ENCODE measurements at regions not wholly inside any gene's neighbourhood (a gene's known extent, or its start where the extent isn't known, plus 50 kb on each side); places are given as distances from the start of the nearest gene placed in this dataset.
"Not testable (repeated sequence)": the region's sequence is repeated elsewhere in the genome, so short reads cannot be mapped to it uniquely, and the experiment has no call there.

- no peaks in the 10 kb centered on the region for H3K27me3 ChIP-seq
- no peak overlapping the region for H3K27ac ChIP-seq
- DNase-seq (ENCODE audit: low spot score in 2 of 2), result no peak
- H3K4me3 ChIP-seq, result no peak overlapping the region
- WGBS, 2 donors, result 72 to 83% methylated on average over 5 of the region's 5 CpGs
- TF ChIP-seq EP300 (IDR thresholded peaks at IDR 0.05) (no peak), CTCF (IDR thresholded peaks at IDR 0.05) (no peak), POLR2A (IDR thresholded peaks at IDR 0.05) (no peak)
- no peaks in the 10 kb centered on the region for H3K4me1 ChIP-seq
- H3K36me3 ChIP-seq, result no peaks in the 10 kb centered on the region
- H3K9me3 ChIP-seq, result no peaks in the 10 kb centered on the region
Observed at GRCh38 chr12:38113991-38114390, 202.6 kb upstream of the ALG10B start.

GRCh38 chr12:38116968-38117367 is 199.6 kb upstream of the ALG10B start:
- TF ChIP-seq POLR2A (IDR thresholded peaks at IDR 0.05), result no peak
- TF ChIP-seq CTCF (IDR thresholded peaks at IDR 0.05), result no peak
- TF ChIP-seq EP300 (IDR thresholded peaks at IDR 0.05), result no peak
- no peak for DNase-seq (ENCODE audit: low spot score in 2 of 2)
- Histone ChIP-seq H3K36me3 (no peaks in the 10 kb centered on the region), H3K9me3 (no peaks in the 10 kb centered on the region), H3K4me1 (no peaks in the 10 kb centered on the region), H3K27ac (no peak overlapping the region), H3K27me3 (no peaks in the 10 kb centered on the region), H3K4me3 (no peak overlapping the region)
- 56 to 60% methylated on average over 5 of the region's 5 CpGs for WGBS, 2 donors

- Histone ChIP-seq H3K36me3 (no peaks in the 10 kb centered on the region), H3K4me1 (no peaks in the 10 kb centered on the region), H3K27me3 (no peaks in the 10 kb centered on the region), H3K27ac (no peak overlapping the region), H3K4me3 (no peak overlapping the region), H3K9me3 (peaks cover 0 to 9% (median 0%) of the 10 kb centered on the region in 4 donors)
- no peak for DNase-seq (ENCODE audit: low spot score in 2 of 2)
- no peak for TF ChIP-seq EP300 (IDR thresholded peaks at IDR 0.05)
- no peak for TF ChIP-seq CTCF (IDR thresholded peaks at IDR 0.05)
- TF ChIP-seq POLR2A (IDR thresholded peaks at IDR 0.05), result no peak
- 96 to 97% methylated on average over 3 of the region's 3 CpGs for WGBS, 2 donors
Observed at GRCh38 chr12:38118632-38119031, 197.9 kb upstream of the ALG10B start.

- TF ChIP-seq POLR2A (IDR thresholded peaks at IDR 0.05) (no peak), EP300 (IDR thresholded peaks at IDR 0.05) (no peak), CTCF (IDR thresholded peaks at IDR 0.05) (no peak)
- Histone ChIP-seq H3K27ac (no peak overlapping the region), H3K27me3 (no peaks in the 10 kb centered on the region), H3K9me3 (peaks cover 0 to 9% (median 0%) of the 10 kb centered on the region in 4 donors), H3K4me3 (no peak overlapping the region), H3K4me1 (no peaks in the 10 kb centered on the region), H3K36me3 (no peaks in the 10 kb centered on the region)
- WGBS, 2 donors, result 74 to 77% methylated on average over 5 of the region's 5 CpGs
- no peak for DNase-seq (ENCODE audit: low spot score in 2 of 2)
Observed at GRCh38 chr12:38120438-38120837, 196.1 kb upstream of the ALG10B start.

GRCh38 chr12:38123028-38123427 is 193.5 kb upstream of the ALG10B start:
- not testable (repeated sequence) for DNase-seq (ENCODE audit: low spot score in 2 of 2); H3K4me3 ChIP-seq
- 80 to 85% methylated on average over 2 of the region's 2 CpGs for WGBS, 2 donors

More at GRCh38 chr12:38123028-38123427, 193.5 kb upstream of the ALG10B start:
- not testable (repeated sequence) for H3K36me3 ChIP-seq, H3K27me3 ChIP-seq, H3K4me1 ChIP-seq, H3K27ac ChIP-seq, H3K9me3 ChIP-seq

All from tibial nerve (tissue), 4 donors.